HCT116 (cell line): ENCODE measurements at regions not wholly inside any gene's neighbourhood (a gene's known extent, or its start where the extent isn't known, plus 50 kb on each side); places are given as distances from the start of the nearest gene placed in this dataset.
"Not testable (repeated sequence)": the region's sequence is repeated elsewhere in the genome, so short reads cannot be mapped to it uniquely, and the experiment has no call there.

Source experiments
- ATAC-seq: fragments of 200-7000 bp; cut with Tn5 transposase; 2 replicates; pipeline ENCODE4 v1.9.1; 2020; ENCODE audit warnings: mild to moderate bottlenecking, moderate library complexity
- BruUV-seq: library from RNA; stranded (reverse); fragments of 400-500 nt; replicated peaks from 2 replicates; lab custom pipeline; 2021; lab: Mats Ljungman, UMichigan
- CTCF ChIA-PET: fragments of 300-600 bp; sonication (Branson Sonifier 250); formaldehyde crosslinking; loops from one replicate; lab custom pipeline; 2021; ENCODE audit warnings: antibody characterized with exemption; lab: Charles Lee
- POLR2A ChIA-PET: fragments of 300-600, 350-600 bp; sonication (Branson Sonifier 250); formaldehyde crosslinking; loops from one replicate; lab custom pipeline; 2021; ENCODE audit warnings: antibody characterized with exemption; lab: Charles Lee
- RAD21 ChIA-PET, 2 experiments: fragments of 300-600 bp; sonication (Branson Sonifier 250); formaldehyde crosslinking; loops; one replicate each; lab custom pipeline; 2023; ENCODE audit warnings: low total read pairs in 2 of 2; ENCODE audit not compliant: uncharacterized antibody in 2 of 2, unreplicated experiment in 2 of 2, low non-redundant PET in 1 of 2; lab: Charles Lee
- DNase-seq: peaks from one replicate; pipeline ENCODE4 v3.0.0-alpha.2; 2010; ENCODE audit warnings: low read depth, low spot score
- H2AFZ ChIP-seq: fragments of 200-600 bp; shearing (Covaris generic), sonication (generic); 2 replicates; pipeline ENCODE4 v1.6.1; 2017; ENCODE audit warnings: low read depth, mixed run types, mixed read lengths, antibody characterized with exemption, low read length; ENCODE audit not compliant: poor library complexity, severe bottlenecking
- H3K27ac ChIP-seq: 2 replicates; pipeline ENCODE4 v1.5.1; 2012; ENCODE audit warnings: low read depth, low read length
- H3K27me3 ChIP-seq: fragments of 200-600 bp; sonication (generic); 2 replicates; pipeline ENCODE4 v1.6.1; 2016; ENCODE audit warnings: mixed run types, low read length, mixed read lengths; ENCODE audit not compliant: insufficient read depth
- H3K36me3 ChIP-seq, 2 experiments: fragments of 200-500 bp in 1 of 2; fragments of 200-600 bp in 1 of 2; sonication (Bioruptor generic) in 1 of 2; sonication (generic) in 1 of 2; 2 replicates each; pipeline versions ENCODE4 v1.5.1 to v1.6.1; 2014 to 2016; ENCODE audit warnings: low read length in 2 of 2, inconsistent platforms in 1 of 2, mixed read lengths in 1 of 2, mixed run types in 1 of 2; ENCODE audit not compliant: insufficient read depth in 2 of 2, control insufficient read depth in 1 of 2
- H3K4me1 ChIP-seq, 2 experiments: fragments of 200-600 bp in 1 of 2; sonication (generic) in 1 of 2; 2 replicates each; pipeline versions ENCODE4 v1.5.1 to v1.6.1; 2012 to 2017; ENCODE audit warnings: low read length in 2 of 2, inconsistent platforms in 1 of 2, mild to moderate bottlenecking in 1 of 2, mixed read lengths in 1 of 2, mixed run types in 1 of 2, moderate library complexity in 1 of 2; ENCODE audit not compliant: insufficient read depth in 2 of 2, control insufficient read depth in 1 of 2
- H3K4me2 ChIP-seq: fragments of 200-600 bp; sonication (generic); 2 replicates; pipeline ENCODE4 v1.6.1; 2017; ENCODE audit warnings: mixed run types, low read length, mixed read lengths
- H3K4me3 ChIP-seq, 2 experiments: fragments of 200-600 bp in 1 of 2; sonication (generic) in 1 of 2; replicated peaks in 1 of 2; 2 replicates each; pipeline ENCODE4 v1.5.1; 2011 to 2016; ENCODE audit warnings: low read length in 2 of 2, control low read depth in 1 of 2, low read depth in 1 of 2, mild to moderate bottlenecking in 1 of 2, mixed read lengths in 1 of 2, mixed run types in 1 of 2
- H3K79me2 ChIP-seq: fragments of 200-600 bp; sonication (generic); 2 replicates; pipeline ENCODE4 v1.6.1; 2017; ENCODE audit warnings: mild to moderate bottlenecking, mixed run types, low read length, moderate library complexity, mixed read lengths; ENCODE audit not compliant: insufficient read depth
- H3K9ac ChIP-seq: fragments of 200-600 bp; sonication (generic); 2 replicates; pipeline ENCODE4 v1.6.1; 2016; ENCODE audit warnings: low read length, mixed read lengths
- H3K9me2 ChIP-seq: fragments of 200-600 bp; sonication (generic), shearing (Covaris generic); 2 replicates; pipeline ENCODE4 v1.6.1; 2017; ENCODE audit warnings: mixed run types, mild to moderate bottlenecking, moderate library complexity; ENCODE audit not compliant: insufficient read depth
- H3K9me3 ChIP-seq, 2 experiments: fragments of 200-500 bp in 1 of 2; fragments of 200-600 bp in 1 of 2; sonication (Bioruptor generic) in 1 of 2; sonication (generic) in 1 of 2; 2 replicates each; pipeline ENCODE4 v1.6.1; 2014 to 2017; ENCODE audit warnings: low read length in 2 of 2, mixed read lengths in 2 of 2, inconsistent platforms in 1 of 2, low read depth in 1 of 2, mild to moderate bottlenecking in 1 of 2, mixed run types in 1 of 2, moderate library complexity in 1 of 2; ENCODE audit not compliant: control insufficient read depth in 1 of 2, insufficient read depth in 1 of 2
- H4K20me1 ChIP-seq: fragments of 200-600 bp; sonication (generic), shearing (Covaris generic); 2 replicates; pipeline ENCODE4 v1.6.1; 2017; ENCODE audit warnings: mixed run types, mild to moderate bottlenecking, moderate library complexity; ENCODE audit not compliant: insufficient read depth
- CBX3 ChIP-seq: IDR thresholded peaks from 2 replicates; pipeline ENCODE4 v1.6.1; 2012; ENCODE audit warnings: low read depth
- CEBPB ChIP-seq: IDR thresholded peaks from 2 replicates; pipeline ENCODE4 v1.6.1; 2012; ENCODE audit warnings: low read depth
- EZH2 ChIP-seq: fragments of 200-600 bp; sonication (generic); IDR thresholded peaks from 2 replicates; pipeline ENCODE4 v1.6.1; 2017; ENCODE audit warnings: antibody characterized with exemption, mixed run types
- EZH2phosphoT487 ChIP-seq: fragments of 200-600 bp; IDR thresholded peaks from 2 replicates; pipeline ENCODE4 v1.6.1; 2018; ENCODE audit warnings: antibody characterized with exemption, borderline replicate concordance
- FOSL1 ChIP-seq: IDR thresholded peaks from 2 replicates; pipeline ENCODE4 v1.6.1; 2012; ENCODE audit warnings: low read depth
- POLR2AphosphoS5 ChIP-seq: IDR thresholded peaks from 2 replicates; pipeline ENCODE4 v1.6.1; 2011; ENCODE audit warnings: mild to moderate bottlenecking, low read depth, low read length, moderate library complexity
- RAD21 ChIP-seq: IDR thresholded peaks from 2 replicates; pipeline ENCODE4 v1.6.1; 2012; ENCODE audit warnings: low read depth, mild to moderate bottlenecking
- SRF ChIP-seq: IDR thresholded peaks from 2 replicates; pipeline ENCODE4 v1.6.1; 2012; ENCODE audit warnings: low read depth
- TCF7L2 ChIP-seq: IDR thresholded peaks from 2 replicates; pipeline ENCODE4 v1.7.0; 2011; ENCODE audit warnings: borderline replicate concordance, inconsistent platforms; ENCODE audit not compliant: insufficient read depth, insufficient read length; ENCODE audit errors: extremely low read depth
- YY1 ChIP-seq: IDR thresholded peaks from 2 replicates; pipeline ENCODE4 v1.6.1; 2011; ENCODE audit warnings: low read length, low read depth, moderate library complexity, mild to moderate bottlenecking; ENCODE audit not compliant: insufficient replicate concordance; ENCODE audit errors: extremely low read depth
- intact Hi-C: fragments of 100-400 bp; cut with micrococcal nuclease; formaldehyde crosslinking; loops from 2 replicates; pipeline ENCODE4 v1.10.0; 2022
- TF ChIP-seq, protein P1 (sequence below): IDR thresholded peaks from 2 replicates; pipeline ENCODE4 v1.6.1; 2012
- TF ChIP-seq, protein P2 (sequence below): IDR thresholded peaks from 2 replicates; pipeline ENCODE4 v1.6.1; 2012; ENCODE audit warnings: low read depth

DNA sequence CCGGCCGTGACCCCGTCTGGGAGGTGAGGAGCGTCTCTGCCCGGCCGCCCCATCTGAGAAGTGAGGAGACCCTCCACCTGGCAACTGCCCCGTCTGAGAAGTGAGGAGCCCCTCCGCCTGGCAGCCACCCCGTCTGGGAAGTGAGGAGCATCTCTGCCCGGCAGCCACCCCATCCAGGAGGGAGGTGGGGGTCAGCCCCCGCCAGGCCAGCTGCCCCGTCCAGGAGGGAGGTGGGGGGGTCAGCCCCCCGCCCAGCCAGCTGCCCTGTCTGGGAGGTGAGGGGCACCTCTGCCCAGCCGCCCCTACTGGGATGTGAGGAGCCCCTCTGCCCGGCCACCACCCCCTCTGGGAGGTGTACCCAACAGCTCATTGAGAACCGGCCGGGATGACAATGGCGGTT, 428.7 kb downstream of the LTN1 start:
- POLR2A ChIA-PET, CTCF ChIA-PET, RAD21 ChIA-PET: not testable (repeated sequence)

DNA sequence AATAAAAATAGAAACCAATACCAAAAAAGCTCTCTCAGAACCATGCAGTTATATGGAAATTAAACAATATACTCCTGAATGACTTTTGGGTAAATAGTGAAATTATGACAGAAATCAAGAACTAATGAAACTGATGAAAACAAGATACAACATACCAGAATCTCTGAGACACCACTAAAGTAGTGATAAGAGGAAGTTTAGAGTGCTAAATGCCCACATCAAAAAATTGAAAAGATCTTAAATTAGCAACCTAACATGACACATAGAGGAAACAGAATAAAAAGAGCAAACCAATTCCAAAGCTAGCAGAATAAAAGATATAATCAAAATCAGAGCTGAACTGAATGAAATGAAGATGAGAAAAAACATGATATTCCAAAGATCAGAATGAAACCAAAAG, 430.9 kb downstream of the LTN1 start:
- peaks cover 4 to 5% of the 10 kb centered on the region in 2 experiments; a peak in 2 of 4 replicates for H3K9me3 ChIP-seq
- H3K9ac ChIP-seq, result no peak overlapping the region
- ATAC-seq, result no peak
- no peak overlapping the region for H2AFZ ChIP-seq
- ChIA-PET CTCF (no interaction called here), RAD21 (no interaction called here), POLR2A (no interaction called here)
- H3K27ac ChIP-seq, result no peak overlapping the region
- H3K27me3 ChIP-seq, result no peaks in the 10 kb centered on the region
- no peaks in the 10 kb centered on the region for H3K4me1 ChIP-seq
- no peaks in the 10 kb centered on the region for H3K36me3 ChIP-seq
- no peak overlapping the region for H3K4me2 ChIP-seq
- no peaks in the 10 kb centered on the region for H3K79me2 ChIP-seq
- DNase-seq, result no peak
- no peaks in the 10 kb centered on the region for H4K20me1 ChIP-seq
- BruUV-seq, result no TSS peak
- no peak overlapping the region for H3K4me3 ChIP-seq
- intact Hi-C loops, result no loop called here
- TF ChIP-seq TCF7L2 (no peak), FOSL1 (no peak), YY1 (no peak), EZH2phosphoT487 (no peak), RAD21 (no peak), EZH2 (no peak), CBX3 (no peak), POLR2AphosphoS5 (no peak), CEBPB (no peak), SRF (no peak)
- TF ChIP-seq, protein P1, sequence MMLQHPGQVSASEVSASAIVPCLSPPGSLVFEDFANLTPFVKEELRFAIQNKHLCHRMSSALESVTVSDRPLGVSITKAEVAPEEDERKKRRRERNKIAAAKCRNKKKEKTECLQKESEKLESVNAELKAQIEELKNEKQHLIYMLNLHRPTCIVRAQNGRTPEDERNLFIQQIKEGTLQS, result no peak
- TF ChIP-seq, protein P2, sequence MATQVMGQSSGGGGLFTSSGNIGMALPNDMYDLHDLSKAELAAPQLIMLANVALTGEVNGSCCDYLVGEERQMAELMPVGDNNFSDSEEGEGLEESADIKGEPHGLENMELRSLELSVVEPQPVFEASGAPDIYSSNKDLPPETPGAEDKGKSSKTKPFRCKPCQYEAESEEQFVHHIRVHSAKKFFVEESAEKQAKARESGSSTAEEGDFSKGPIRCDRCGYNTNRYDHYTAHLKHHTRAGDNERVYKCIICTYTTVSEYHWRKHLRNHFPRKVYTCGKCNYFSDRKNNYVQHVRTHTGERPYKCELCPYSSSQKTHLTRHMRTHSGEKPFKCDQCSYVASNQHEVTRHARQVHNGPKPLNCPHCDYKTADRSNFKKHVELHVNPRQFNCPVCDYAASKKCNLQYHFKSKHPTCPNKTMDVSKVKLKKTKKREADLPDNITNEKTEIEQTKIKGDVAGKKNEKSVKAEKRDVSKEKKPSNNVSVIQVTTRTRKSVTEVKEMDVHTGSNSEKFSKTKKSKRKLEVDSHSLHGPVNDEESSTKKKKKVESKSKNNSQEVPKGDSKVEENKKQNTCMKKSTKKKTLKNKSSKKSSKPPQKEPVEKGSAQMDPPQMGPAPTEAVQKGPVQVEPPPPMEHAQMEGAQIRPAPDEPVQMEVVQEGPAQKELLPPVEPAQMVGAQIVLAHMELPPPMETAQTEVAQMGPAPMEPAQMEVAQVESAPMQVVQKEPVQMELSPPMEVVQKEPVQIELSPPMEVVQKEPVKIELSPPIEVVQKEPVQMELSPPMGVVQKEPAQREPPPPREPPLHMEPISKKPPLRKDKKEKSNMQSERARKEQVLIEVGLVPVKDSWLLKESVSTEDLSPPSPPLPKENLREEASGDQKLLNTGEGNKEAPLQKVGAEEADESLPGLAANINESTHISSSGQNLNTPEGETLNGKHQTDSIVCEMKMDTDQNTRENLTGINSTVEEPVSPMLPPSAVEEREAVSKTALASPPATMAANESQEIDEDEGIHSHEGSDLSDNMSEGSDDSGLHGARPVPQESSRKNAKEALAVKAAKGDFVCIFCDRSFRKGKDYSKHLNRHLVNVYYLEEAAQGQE, result no peak
- H3K9me2 ChIP-seq, result no peaks in the 10 kb centered on the region

More for the DNA sequence above, 428.7 kb downstream of the LTN1 start:
- H3K36me3 ChIP-seq, H3K79me2 ChIP-seq, H3K27me3 ChIP-seq, H4K20me1 ChIP-seq, H3K9me2 ChIP-seq, intact Hi-C loops, BruUV-seq, ATAC-seq, H3K4me2 ChIP-seq, H2AFZ ChIP-seq, H3K27ac ChIP-seq, H3K4me1 ChIP-seq, H3K4me3 ChIP-seq, H3K9me3 ChIP-seq, H3K9ac ChIP-seq, DNase-seq: not testable (repeated sequence)
